Medulla oblongata (tissue), 1 donor: ENCODE measurements at regions not wholly inside any gene's neighbourhood (a gene's known extent, or its start where the extent isn't known, plus 50 kb on each side); places are given as distances from the start of the nearest gene placed in this dataset.
A peak's percentile ranks its signal among the peaks of the same experiment; 100 is the strongest.

Source experiments
- DNase-seq: peaks from one replicate; pipeline ENCODE4 v3.0.0-alpha.2; 2015; ENCODE audit errors: extremely low spot score

GRCh38 chr4:24164797-24165196 is 274.9 kb upstream of the PPARGC1A start:
- no peak for DNase-seq

DNA sequence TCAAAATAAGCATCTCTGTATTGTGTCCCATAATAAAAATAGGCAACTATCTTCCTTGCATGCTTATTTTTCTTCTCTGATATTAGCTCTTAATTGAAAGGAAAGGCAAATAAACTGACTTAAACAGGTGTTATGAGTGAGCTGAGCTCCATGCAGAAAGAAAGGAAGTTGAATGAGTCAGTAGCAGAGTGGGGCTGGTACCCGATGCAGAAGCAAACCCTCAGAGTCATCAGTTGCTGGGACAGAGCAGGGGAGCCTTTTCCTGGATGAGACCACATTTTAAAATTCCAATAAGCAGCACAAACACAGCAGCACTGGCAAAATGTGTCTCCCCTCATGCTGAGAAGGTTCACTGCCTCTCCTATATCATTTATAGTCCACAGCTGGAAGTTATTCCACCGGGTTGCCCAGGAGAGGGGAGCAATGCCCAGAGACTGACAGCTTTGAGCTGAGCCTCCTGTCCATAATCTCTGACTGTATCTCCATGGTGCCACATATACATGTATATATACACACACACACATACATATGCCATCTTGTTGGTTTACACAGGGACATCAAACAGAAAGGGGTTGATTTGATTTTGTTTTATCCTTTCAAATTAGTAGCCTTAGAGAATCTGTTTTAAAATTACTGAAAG is 274.3 kb upstream of the PPARGC1A start:
- DNase-seq = no peak

DNA sequence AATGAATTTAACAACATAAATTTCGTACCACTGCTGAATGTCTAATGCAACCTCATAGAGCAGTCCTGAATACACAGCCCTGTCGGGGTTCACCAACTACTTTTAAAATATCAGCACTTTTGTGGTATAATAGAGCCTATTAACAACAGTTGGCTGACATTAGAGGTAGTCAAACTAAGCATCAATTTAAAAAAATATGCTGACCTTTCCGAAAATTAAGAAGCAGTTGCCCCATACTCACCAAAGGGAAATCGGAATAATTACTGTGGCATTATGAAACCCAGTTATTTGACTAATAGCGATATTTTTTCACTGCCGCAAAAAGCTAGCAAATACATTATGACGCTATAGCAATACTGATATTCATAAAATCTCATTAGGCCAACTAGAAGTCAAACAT is 273.5 kb upstream of the PPARGC1A start:
- DNase-seq = no peak

DNA sequence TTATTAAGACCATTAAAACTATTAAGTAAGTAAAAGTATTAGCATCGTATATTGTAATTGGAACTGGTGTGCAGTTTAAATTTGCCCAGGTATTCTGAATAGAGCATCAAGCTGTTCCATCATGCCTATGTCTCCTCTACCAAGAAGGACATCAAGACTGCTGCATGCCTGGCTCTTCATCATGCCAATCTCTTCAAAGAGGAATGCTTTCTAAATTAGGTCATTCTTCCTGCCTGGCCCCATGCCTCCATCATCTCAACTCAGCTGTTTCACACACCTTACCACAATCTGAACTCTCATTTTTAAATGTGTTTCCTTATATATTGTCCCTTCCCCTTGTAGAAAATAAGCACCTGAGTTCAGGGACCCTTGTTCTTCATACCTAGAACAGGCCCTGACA is 270.5 kb upstream of the PPARGC1A start:
- no peak for DNase-seq

DNA sequence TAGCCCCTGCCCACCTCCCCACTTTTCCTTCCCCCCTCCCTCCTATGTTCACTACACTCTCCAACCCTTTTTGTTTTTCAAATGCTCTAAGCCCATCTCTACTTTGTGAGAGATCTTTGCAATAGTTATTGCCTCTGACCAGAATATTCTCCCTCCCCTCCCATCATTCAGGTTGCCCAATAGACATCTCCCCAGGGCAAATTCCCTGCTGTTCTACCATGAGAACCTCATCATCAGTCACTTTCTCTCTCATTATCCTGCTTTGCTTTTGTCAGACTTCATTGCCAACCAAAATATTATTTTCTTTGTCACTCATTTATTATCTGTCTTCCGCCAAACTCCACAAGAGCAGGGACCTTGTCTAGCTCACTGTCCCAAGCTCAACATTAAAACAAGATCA is 268.2 kb upstream of the PPARGC1A start:
- DNase-seq = no peak

GRCh38 chr4:24150034-24150433 is 260.2 kb upstream of the PPARGC1A start:
- DNase-seq = no peak

DNA sequence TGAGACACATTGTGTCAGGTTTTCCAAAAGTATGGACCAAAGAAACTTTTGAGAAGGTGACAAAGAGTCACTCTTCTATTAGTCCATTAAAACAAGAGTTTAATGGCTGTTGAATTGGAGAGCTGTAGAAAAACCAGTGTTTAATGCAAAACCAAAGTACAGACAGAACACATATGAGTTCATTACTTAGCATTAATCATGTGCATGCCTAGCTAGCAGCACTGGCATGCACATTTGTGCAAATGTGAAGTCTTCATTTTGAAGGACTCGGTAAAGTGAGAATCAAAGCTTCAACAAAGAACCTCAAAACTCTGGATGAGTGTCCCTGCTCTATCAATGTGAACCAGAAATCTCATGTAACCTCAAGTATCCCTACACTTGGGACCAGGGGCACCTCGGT is 256.3 kb upstream of the PPARGC1A start:
- DNase-seq = no peak

DNA sequence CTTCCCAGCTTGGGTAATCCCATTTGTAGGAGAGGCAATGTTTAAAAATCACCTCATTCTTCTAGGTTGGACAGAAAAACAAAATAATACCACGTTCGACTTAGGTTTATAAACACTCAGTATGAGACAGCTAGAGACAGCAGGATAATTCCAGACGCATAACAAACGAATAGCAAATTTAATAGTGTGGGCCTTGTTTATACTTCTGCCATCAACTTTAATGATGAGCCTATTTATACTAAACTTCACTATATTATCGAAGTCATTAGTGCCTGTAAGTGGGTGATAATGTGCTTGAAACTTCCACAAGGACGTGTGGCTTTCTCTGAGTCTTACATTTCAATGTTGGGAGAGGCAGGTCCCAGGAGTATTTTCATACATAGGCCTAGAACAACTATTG is 255.7 kb upstream of the PPARGC1A start:
- DNase-seq = no peak

GRCh38 chr4:24144381-24144780 is 254.5 kb upstream of the PPARGC1A start:
- no peak for DNase-seq

DNA sequence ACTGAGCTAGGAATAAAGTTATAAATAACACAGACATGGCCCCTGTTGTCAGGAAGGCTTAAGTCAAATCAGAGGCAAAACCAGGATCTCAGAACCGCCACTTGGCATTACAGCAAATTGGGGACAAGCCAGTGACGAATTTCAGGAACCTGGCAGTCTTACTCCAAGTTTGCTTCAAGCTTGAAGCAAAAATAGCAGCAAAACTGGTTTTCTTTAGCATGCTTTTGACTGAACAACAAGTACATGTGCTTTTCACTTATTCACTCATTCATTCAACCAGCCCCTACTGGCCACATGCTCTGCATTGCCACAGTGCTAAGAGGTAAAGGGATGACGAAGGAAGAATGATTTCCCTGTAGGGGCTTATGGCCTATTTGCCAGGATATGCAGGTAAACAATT is 253.9 kb upstream of the PPARGC1A start:
- DNase-seq = peak; percentile 41

- no peak for DNase-seq
Observed at GRCh38 chr4:24141836-24142235, 252.0 kb upstream of the PPARGC1A start.

DNA sequence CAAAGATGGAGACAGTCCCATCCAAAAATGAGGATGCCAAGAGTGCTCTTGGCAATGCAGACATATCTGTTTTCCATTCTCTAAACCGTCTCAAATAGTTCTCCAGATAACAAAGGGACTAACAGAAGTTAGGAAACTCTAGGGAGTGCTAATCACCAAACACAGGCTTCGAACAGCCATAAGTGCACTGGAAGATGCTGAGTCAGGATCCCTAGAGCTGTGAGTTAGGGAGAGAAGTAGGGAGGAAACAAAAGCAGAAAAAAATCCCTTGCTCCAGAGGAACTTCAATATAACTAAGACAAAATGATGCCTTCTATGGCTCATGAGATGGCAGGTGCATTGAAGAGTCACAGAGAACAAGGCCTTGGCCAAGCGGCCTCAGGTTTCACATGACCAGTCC is 251.0 kb upstream of the PPARGC1A start:
- no peak for DNase-seq

GRCh38 chr4:24137671-24138601 is 248.1 kb upstream of the PPARGC1A start:
- no peak for DNase-seq

- DNase-seq = no peak
Observed at GRCh38 chr4:24131954-24132673, 242.3 kb upstream of the PPARGC1A start.

GRCh38 chr4:24130637-24131036 is 240.8 kb upstream of the PPARGC1A start:
- no peak for DNase-seq

DNA sequence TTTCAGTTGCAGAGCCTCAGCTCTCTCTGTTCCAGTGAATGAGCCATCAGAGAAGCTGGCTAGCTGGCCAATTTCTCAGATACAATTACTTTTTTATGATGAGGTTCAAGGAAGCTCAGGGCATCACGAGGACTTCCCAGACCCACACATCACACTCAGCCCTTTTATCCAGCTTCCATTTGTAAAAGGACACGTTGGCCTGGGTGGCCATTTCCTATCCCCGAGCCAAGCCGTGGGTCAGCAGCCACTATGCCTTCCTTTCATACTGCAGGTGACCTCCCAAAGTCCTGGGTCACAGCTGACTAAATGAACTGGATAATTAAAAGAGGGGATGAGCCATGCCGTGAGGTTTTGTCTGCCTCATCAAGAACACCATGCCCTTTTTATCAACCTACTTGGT is 236.9 kb upstream of the PPARGC1A start:
- no peak for DNase-seq

DNA sequence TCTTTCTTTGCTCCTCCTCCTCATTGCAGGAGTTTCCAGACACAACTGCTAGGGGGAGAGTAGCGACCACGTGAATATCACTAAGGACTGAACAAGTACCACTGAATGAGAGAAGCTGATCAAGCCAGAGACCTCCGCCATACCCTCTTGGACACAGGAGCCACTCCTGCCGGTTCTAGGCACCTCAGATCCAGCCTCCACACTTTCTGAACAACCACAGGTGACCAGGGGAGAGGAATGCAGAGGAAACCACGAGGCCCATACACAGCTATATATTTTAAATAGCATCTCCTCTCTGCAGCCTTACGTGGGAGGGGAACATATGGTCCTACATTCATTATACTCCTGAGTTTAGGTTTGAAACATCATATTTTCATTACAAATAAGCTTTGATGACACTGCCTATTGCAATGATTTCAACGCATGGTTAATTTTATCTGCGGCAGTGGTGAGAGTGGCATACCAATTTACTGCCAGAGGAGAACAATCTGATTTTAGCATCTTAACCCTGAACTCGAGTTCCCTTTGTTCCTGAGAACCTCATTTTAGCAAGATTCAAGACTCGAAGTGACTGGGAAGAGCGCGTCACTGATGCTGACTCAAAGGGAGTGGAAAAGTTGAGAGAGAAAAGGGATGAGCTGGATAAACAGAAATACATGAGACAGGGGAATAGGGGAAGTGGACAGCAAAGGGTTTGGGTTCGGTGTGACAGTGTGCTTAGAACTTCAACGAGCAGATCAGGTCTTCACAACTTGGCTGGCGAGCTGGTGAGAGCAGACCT is 231.7 kb upstream of the PPARGC1A start:
- peak; percentile 4 for DNase-seq

DNA sequence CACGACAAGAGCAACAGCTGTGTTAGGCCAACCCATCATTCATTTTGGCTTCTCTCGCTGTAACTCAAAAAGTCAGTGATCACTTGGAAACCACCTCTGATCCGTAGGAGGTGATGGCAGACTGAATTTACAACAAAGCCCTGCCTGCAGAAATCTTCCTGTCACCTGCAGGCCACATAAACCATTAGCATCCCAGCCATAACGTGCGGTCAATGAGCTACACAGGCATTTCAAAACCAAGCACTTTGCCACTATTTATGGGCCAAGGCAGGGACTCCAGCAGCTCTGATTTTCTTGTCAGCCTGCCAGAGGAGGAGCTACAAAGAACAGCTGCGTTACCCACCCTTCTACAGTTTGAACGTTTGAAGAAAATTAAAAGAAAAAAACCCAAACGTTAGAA is 228.1 kb upstream of the PPARGC1A start:
- no peak for DNase-seq

DNA sequence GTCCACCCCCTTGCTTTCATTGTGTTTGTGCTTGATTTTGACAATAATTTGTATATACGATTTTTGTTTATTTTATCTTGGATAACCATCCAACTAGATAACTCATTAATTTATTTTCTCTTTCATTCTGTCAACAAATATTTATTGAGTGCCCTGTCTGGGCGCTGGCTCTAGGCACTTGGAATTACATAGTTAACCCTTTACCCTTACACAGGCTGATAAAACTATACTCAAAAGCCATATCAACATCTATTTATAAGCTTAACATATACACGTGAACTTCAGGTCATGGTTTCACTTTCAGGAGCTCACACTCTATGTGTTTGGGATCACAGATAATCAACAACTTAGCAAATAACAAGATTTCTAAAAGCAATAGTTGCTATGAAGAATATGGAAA is 226.3 kb upstream of the PPARGC1A start:
- DNase-seq = no peak

GRCh38 chr4:24114919-24115500 is 225.2 kb upstream of the PPARGC1A start:
- DNase-seq = no peak

GRCh38 chr4:24114444-24114843 is 224.6 kb upstream of the PPARGC1A start:
- no peak for DNase-seq
